H9 (cell line): ENCODE measurements at regions not wholly inside any gene's neighbourhood (a gene's known extent, or its start where the extent isn't known, plus 50 kb on each side); places are given as distances from the start of the nearest gene placed in this dataset.
"Not testable (repeated sequence)": the region's sequence is repeated elsewhere in the genome, so short reads cannot be mapped to it uniquely, and the experiment has no call there.

Experiments
- DNase-seq: peaks from one replicate; pipeline ENCODE4 v3.0.0-alpha.2; 2017
- H2AFZ ChIP-seq: one replicate; pipeline ENCODE4 v1.6.1; 2013; ENCODE audit warnings: mild to moderate bottlenecking, low read length, control low read depth, moderate library complexity
- H2AK5ac ChIP-seq: 2 replicates; pipeline ENCODE4 v1.6.1; 2013; ENCODE audit warnings: low read length, control low read depth, mixed read lengths; ENCODE audit not compliant: insufficient read length
- H2BK120ac ChIP-seq: one replicate; pipeline ENCODE4 v1.6.1; 2013; ENCODE audit warnings: low read depth, mild to moderate bottlenecking, low read length, control low read depth, inconsistent platforms; ENCODE audit not compliant: poor library complexity, severe bottlenecking
- H2BK12ac ChIP-seq: 2 replicates; pipeline ENCODE4 v1.6.1; 2013; ENCODE audit warnings: low read length, control low read depth, mixed read lengths, low read depth; ENCODE audit not compliant: insufficient read length
- H2BK15ac ChIP-seq: 2 replicates; pipeline ENCODE4 v1.6.1; 2013; ENCODE audit warnings: low read depth, low read length, control low read depth
- H2BK20ac ChIP-seq: one replicate; pipeline ENCODE4 v1.6.1; 2013; ENCODE audit warnings: low read depth, mild to moderate bottlenecking, low read length, control low read depth, inconsistent platforms; ENCODE audit not compliant: poor library complexity, severe bottlenecking
- H2BK5ac ChIP-seq: 2 replicates; pipeline ENCODE4 v1.6.1; 2013; ENCODE audit warnings: low read length, control low read depth, mixed read lengths; ENCODE audit not compliant: insufficient read length
- H3K14ac ChIP-seq: 2 replicates; pipeline ENCODE4 v1.6.1; 2013; ENCODE audit warnings: low read length, control low read depth; ENCODE audit not compliant: insufficient read depth
- H3K18ac ChIP-seq: 2 replicates; pipeline ENCODE4 v1.6.1; 2013; ENCODE audit warnings: low read depth, mild to moderate bottlenecking, mixed read lengths, low read length, control low read depth; ENCODE audit not compliant: insufficient read length
- H3K23ac ChIP-seq: 2 replicates; pipeline ENCODE4 v1.6.1; 2013; ENCODE audit warnings: low read length, control low read depth, mixed read lengths, low read depth; ENCODE audit not compliant: insufficient read length
- H3K23me2 ChIP-seq: 2 replicates; pipeline ENCODE4 v1.6.1; 2013; ENCODE audit warnings: low read depth, mild to moderate bottlenecking, mixed read lengths, low read length, control low read depth; ENCODE audit not compliant: insufficient read length, poor library complexity, severe bottlenecking
- H3K27ac ChIP-seq: 2 replicates; pipeline ENCODE4 v1.5.1; 2013; ENCODE audit warnings: low read length, control low read depth, mixed read lengths, low read depth; ENCODE audit not compliant: insufficient read length
- H3K27me3 ChIP-seq: 2 replicates; pipeline ENCODE4 v1.6.1; 2013; ENCODE audit warnings: low read length, control low read depth, inconsistent platforms; ENCODE audit not compliant: insufficient read depth
- H3K4ac ChIP-seq: 2 replicates; pipeline ENCODE4 v1.6.1; 2013; ENCODE audit warnings: low read depth, mild to moderate bottlenecking, control low read depth, inconsistent platforms, low read length, moderate library complexity
- H3K4me1 ChIP-seq: 2 replicates; pipeline ENCODE4 v1.6.1; 2013; ENCODE audit warnings: low read length, control low read depth, inconsistent platforms; ENCODE audit not compliant: insufficient read depth
- H3K4me2 ChIP-seq: 2 replicates; pipeline ENCODE4 v1.6.1; 2013; ENCODE audit warnings: low read length, control low read depth, mixed read lengths; ENCODE audit not compliant: insufficient read length, insufficient read depth
- H3K56ac ChIP-seq: 2 replicates; pipeline ENCODE4 v1.6.1; 2013; ENCODE audit warnings: low read depth, mild to moderate bottlenecking, mixed read lengths, low read length, control low read depth; ENCODE audit not compliant: insufficient read length
- H3K79me1 ChIP-seq: 2 replicates; pipeline ENCODE4 v1.6.1; 2013; ENCODE audit warnings: low read depth, mild to moderate bottlenecking, moderate library complexity, low read length, control low read depth, inconsistent platforms; ENCODE audit not compliant: insufficient read depth, poor library complexity, severe bottlenecking
- H3K79me2 ChIP-seq: 2 replicates; pipeline ENCODE4 v1.6.1; 2013; ENCODE audit warnings: low read length, control low read depth, inconsistent platforms; ENCODE audit not compliant: insufficient read depth
- H3K9ac ChIP-seq: 2 replicates; pipeline ENCODE4 v1.6.1; 2013; ENCODE audit warnings: low read length, control low read depth, mixed read lengths; ENCODE audit not compliant: insufficient read length; ENCODE audit errors: extremely low read depth
- H3K9me3 ChIP-seq: one replicate; pipeline ENCODE4 v1.6.1; 2013; ENCODE audit warnings: low read depth, low read length, inconsistent platforms; ENCODE audit not compliant: control insufficient read depth
- H3T11ph ChIP-seq: one replicate; pipeline ENCODE4 v1.6.1; 2013; ENCODE audit warnings: mild to moderate bottlenecking, low read length, control low read depth, inconsistent platforms
- H4K20me1 ChIP-seq: one replicate; pipeline ENCODE4 v1.6.1; 2013; ENCODE audit not compliant: control insufficient read depth, insufficient read length, insufficient read depth
- H4K5ac ChIP-seq: 2 replicates; pipeline ENCODE4 v1.6.1; 2013; ENCODE audit warnings: low read depth, mild to moderate bottlenecking, mixed read lengths, low read length, control low read depth; ENCODE audit not compliant: insufficient read length
- H4K8ac ChIP-seq: replicated peaks from 2 replicates; pipeline ENCODE4 v1.6.1; 2013; ENCODE audit warnings: low read length, control low read depth, mixed read lengths, low read depth; ENCODE audit not compliant: insufficient read length
- H4K91ac ChIP-seq: 2 replicates; pipeline ENCODE4 v1.6.1; 2013; ENCODE audit warnings: low read depth, mild to moderate bottlenecking, moderate library complexity, mixed read lengths, low read length, control low read depth; ENCODE audit not compliant: insufficient read length
- H3K27ac Mint-ChIP-seq, 3 experiments: 2 replicates in 2 of 3; 3 replicates in 1 of 3; pipeline ENCODE4 v1.8.0; 2020 to 2021; ENCODE audit warnings: mixed read lengths in 3 of 3, mild to moderate bottlenecking in 1 of 3, moderate library complexity in 1 of 3
- H3K27me3 Mint-ChIP-seq: 2 replicates; pipeline ENCODE4 v1.8.0; 2021; ENCODE audit warnings: low read depth, mild to moderate bottlenecking, moderate library complexity, mixed read lengths
- H3K36me3 Mint-ChIP-seq, 3 experiments: 2 replicates in 2 of 3; 3 replicates in 1 of 3; pipeline ENCODE4 v1.8.0; 2020 to 2021; ENCODE audit warnings: low read depth in 3 of 3, mixed read lengths in 3 of 3; ENCODE audit not compliant: insufficient read depth in 1 of 3
- H3K4me1 Mint-ChIP-seq, 2 experiments: 2 replicates each; pipeline ENCODE4 v1.8.0; 2020; ENCODE audit warnings: mixed read lengths in 2 of 2
- H3K4me3 Mint-ChIP-seq, 2 experiments: 2 replicates in 1 of 2; 3 replicates in 1 of 2; pipeline ENCODE4 v1.8.0; 2020 to 2021; ENCODE audit warnings: mild to moderate bottlenecking in 2 of 2, mixed read lengths in 2 of 2, moderate library complexity in 1 of 2
- H3K9me3 Mint-ChIP-seq, 2 experiments: 2 replicates in 1 of 2; 3 replicates in 1 of 2; pipeline ENCODE4 v1.8.0; 2020; ENCODE audit warnings: mild to moderate bottlenecking in 2 of 2, mixed read lengths in 2 of 2, moderate library complexity in 1 of 2
- WGBS: extraction: QIAGEN DNeasy Blood & Tissue Kit; methylation state at CpG from one replicate; pipeline ENCODE4 v1.1.7; 2013; ENCODE audit warnings: missing lambda C conversion rate, low lambda C conversion rate, mixed read lengths; ENCODE audit not compliant: insufficient read length; ENCODE audit errors: extremely low coverage; 5-methylcytosine and 5-hydroxymethylcytosine counted together

- H3K4me1 ChIP-seq, H3K79me1 ChIP-seq, H3K9me3 ChIP-seq, H4K5ac ChIP-seq, H3K27ac Mint-ChIP-seq, H3K27ac ChIP-seq, H3K23me2 ChIP-seq, H3K4ac ChIP-seq, H2BK120ac ChIP-seq, H2BK15ac ChIP-seq, H3K4me2 ChIP-seq, H3K27me3 ChIP-seq, H3K23ac ChIP-seq, DNase-seq, H2AFZ ChIP-seq, H2BK20ac ChIP-seq, H2BK5ac ChIP-seq, H3K56ac ChIP-seq, H3K9ac ChIP-seq, H4K91ac ChIP-seq, H3K18ac ChIP-seq, H3T11ph ChIP-seq, H3K14ac ChIP-seq, H2BK12ac ChIP-seq, H4K8ac ChIP-seq, H3K27me3 Mint-ChIP-seq, H4K20me1 ChIP-seq, H3K4me3 Mint-ChIP-seq, H2AK5ac ChIP-seq, H3K9me3 Mint-ChIP-seq, H3K79me2 ChIP-seq: not testable (repeated sequence)
- no CpG with 5 or more reads among the region's 8 CpGs for WGBS
- peaks cover 0 to 14% (median 2%) of the 10 kb centered on the region in 3 experiments; a peak in 3 of 7 replicates for H3K36me3 Mint-ChIP-seq
- peaks cover 11 to 16% of the 10 kb centered on the region in 2 experiments for H3K4me1 Mint-ChIP-seq
These were observed 235.1 kb downstream of the CHRM2 start for GRCh38 chr7:137103526-137103925.
